Hepatocyte (in vitro differentiated cells): ENCODE measurements at regions not wholly inside any gene's neighbourhood (a gene's known extent, or its start where the extent isn't known, plus 50 kb on each side); places are given as distances from the start of the nearest gene placed in this dataset.

Experiments
- EZH2 ChIP-seq: fragments of 200-600 bp; sonication (generic); IDR thresholded peaks from 2 replicates; pipeline ENCODE4 v1.6.1; 2016; ENCODE audit warnings: antibody characterized with exemption, mild to moderate bottlenecking, borderline replicate concordance
- EZH2phosphoT487 ChIP-seq: fragments of 200-600 bp; sonication (generic); IDR thresholded peaks from one replicate; pipeline ENCODE4 v1.6.1; 2018; ENCODE audit warnings: antibody characterized with exemption, mild to moderate bottlenecking, low read depth, moderate library complexity; ENCODE audit not compliant: unreplicated experiment, severe bottlenecking
- TF ChIP-seq, protein P1 (sequence below): fragments of 200-600 bp; sonication (generic); IDR thresholded peaks from 2 replicates; pipeline ENCODE4 v1.5.1; 2016; ENCODE audit warnings: antibody characterized with exemption, mild to moderate bottlenecking; ENCODE audit not compliant: poor library complexity

- TF ChIP-seq, protein P1, sequence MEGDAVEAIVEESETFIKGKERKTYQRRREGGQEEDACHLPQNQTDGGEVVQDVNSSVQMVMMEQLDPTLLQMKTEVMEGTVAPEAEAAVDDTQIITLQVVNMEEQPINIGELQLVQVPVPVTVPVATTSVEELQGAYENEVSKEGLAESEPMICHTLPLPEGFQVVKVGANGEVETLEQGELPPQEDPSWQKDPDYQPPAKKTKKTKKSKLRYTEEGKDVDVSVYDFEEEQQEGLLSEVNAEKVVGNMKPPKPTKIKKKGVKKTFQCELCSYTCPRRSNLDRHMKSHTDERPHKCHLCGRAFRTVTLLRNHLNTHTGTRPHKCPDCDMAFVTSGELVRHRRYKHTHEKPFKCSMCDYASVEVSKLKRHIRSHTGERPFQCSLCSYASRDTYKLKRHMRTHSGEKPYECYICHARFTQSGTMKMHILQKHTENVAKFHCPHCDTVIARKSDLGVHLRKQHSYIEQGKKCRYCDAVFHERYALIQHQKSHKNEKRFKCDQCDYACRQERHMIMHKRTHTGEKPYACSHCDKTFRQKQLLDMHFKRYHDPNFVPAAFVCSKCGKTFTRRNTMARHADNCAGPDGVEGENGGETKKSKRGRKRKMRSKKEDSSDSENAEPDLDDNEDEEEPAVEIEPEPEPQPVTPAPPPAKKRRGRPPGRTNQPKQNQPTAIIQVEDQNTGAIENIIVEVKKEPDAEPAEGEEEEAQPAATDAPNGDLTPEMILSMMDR = no peak
- TF ChIP-seq EZH2 (no peak), EZH2phosphoT487 (no peak)
Measured at GRCh38 chr7:53306846-53307245, 271.4 kb downstream of the POM121L12 start.
